H9 (cell line): ENCODE measurements at regions not wholly inside any gene's neighbourhood (a gene's known extent, or its start where the extent isn't known, plus 50 kb on each side); places are given as distances from the start of the nearest gene placed in this dataset.

Experiments
- DNase-seq: peaks from one replicate; pipeline ENCODE4 v3.0.0-alpha.2; 2017
- H2AFZ ChIP-seq: one replicate; pipeline ENCODE4 v1.6.1; 2013; ENCODE audit warnings: mild to moderate bottlenecking, low read length, control low read depth, moderate library complexity
- H2AK5ac ChIP-seq: 2 replicates; pipeline ENCODE4 v1.6.1; 2013; ENCODE audit warnings: low read length, control low read depth, mixed read lengths; ENCODE audit not compliant: insufficient read length
- H2BK120ac ChIP-seq: one replicate; pipeline ENCODE4 v1.6.1; 2013; ENCODE audit warnings: low read depth, mild to moderate bottlenecking, low read length, control low read depth, inconsistent platforms; ENCODE audit not compliant: poor library complexity, severe bottlenecking
- H2BK12ac ChIP-seq: 2 replicates; pipeline ENCODE4 v1.6.1; 2013; ENCODE audit warnings: low read length, control low read depth, mixed read lengths, low read depth; ENCODE audit not compliant: insufficient read length
- H2BK15ac ChIP-seq: 2 replicates; pipeline ENCODE4 v1.6.1; 2013; ENCODE audit warnings: low read depth, low read length, control low read depth
- H2BK20ac ChIP-seq: one replicate; pipeline ENCODE4 v1.6.1; 2013; ENCODE audit warnings: low read depth, mild to moderate bottlenecking, low read length, control low read depth, inconsistent platforms; ENCODE audit not compliant: poor library complexity, severe bottlenecking
- H2BK5ac ChIP-seq: 2 replicates; pipeline ENCODE4 v1.6.1; 2013; ENCODE audit warnings: low read length, control low read depth, mixed read lengths; ENCODE audit not compliant: insufficient read length
- H3K14ac ChIP-seq: 2 replicates; pipeline ENCODE4 v1.6.1; 2013; ENCODE audit warnings: low read length, control low read depth; ENCODE audit not compliant: insufficient read depth
- H3K18ac ChIP-seq: 2 replicates; pipeline ENCODE4 v1.6.1; 2013; ENCODE audit warnings: low read depth, mild to moderate bottlenecking, mixed read lengths, low read length, control low read depth; ENCODE audit not compliant: insufficient read length
- H3K23ac ChIP-seq: 2 replicates; pipeline ENCODE4 v1.6.1; 2013; ENCODE audit warnings: low read length, control low read depth, mixed read lengths, low read depth; ENCODE audit not compliant: insufficient read length
- H3K23me2 ChIP-seq: 2 replicates; pipeline ENCODE4 v1.6.1; 2013; ENCODE audit warnings: low read depth, mild to moderate bottlenecking, mixed read lengths, low read length, control low read depth; ENCODE audit not compliant: insufficient read length, poor library complexity, severe bottlenecking
- H3K27ac ChIP-seq: 2 replicates; pipeline ENCODE4 v1.5.1; 2013; ENCODE audit warnings: low read length, control low read depth, mixed read lengths, low read depth; ENCODE audit not compliant: insufficient read length
- H3K27me3 ChIP-seq: 2 replicates; pipeline ENCODE4 v1.6.1; 2013; ENCODE audit warnings: low read length, control low read depth, inconsistent platforms; ENCODE audit not compliant: insufficient read depth
- H3K4ac ChIP-seq: 2 replicates; pipeline ENCODE4 v1.6.1; 2013; ENCODE audit warnings: low read depth, mild to moderate bottlenecking, control low read depth, inconsistent platforms, low read length, moderate library complexity
- H3K4me1 ChIP-seq: 2 replicates; pipeline ENCODE4 v1.6.1; 2013; ENCODE audit warnings: low read length, control low read depth, inconsistent platforms; ENCODE audit not compliant: insufficient read depth
- H3K4me2 ChIP-seq: 2 replicates; pipeline ENCODE4 v1.6.1; 2013; ENCODE audit warnings: low read length, control low read depth, mixed read lengths; ENCODE audit not compliant: insufficient read length, insufficient read depth
- H3K56ac ChIP-seq: 2 replicates; pipeline ENCODE4 v1.6.1; 2013; ENCODE audit warnings: low read depth, mild to moderate bottlenecking, mixed read lengths, low read length, control low read depth; ENCODE audit not compliant: insufficient read length
- H3K79me1 ChIP-seq: 2 replicates; pipeline ENCODE4 v1.6.1; 2013; ENCODE audit warnings: low read depth, mild to moderate bottlenecking, moderate library complexity, low read length, control low read depth, inconsistent platforms; ENCODE audit not compliant: insufficient read depth, poor library complexity, severe bottlenecking
- H3K79me2 ChIP-seq: 2 replicates; pipeline ENCODE4 v1.6.1; 2013; ENCODE audit warnings: low read length, control low read depth, inconsistent platforms; ENCODE audit not compliant: insufficient read depth
- H3K9ac ChIP-seq: 2 replicates; pipeline ENCODE4 v1.6.1; 2013; ENCODE audit warnings: low read length, control low read depth, mixed read lengths; ENCODE audit not compliant: insufficient read length; ENCODE audit errors: extremely low read depth
- H3K9me3 ChIP-seq: one replicate; pipeline ENCODE4 v1.6.1; 2013; ENCODE audit warnings: low read depth, low read length, inconsistent platforms; ENCODE audit not compliant: control insufficient read depth
- H3T11ph ChIP-seq: one replicate; pipeline ENCODE4 v1.6.1; 2013; ENCODE audit warnings: mild to moderate bottlenecking, low read length, control low read depth, inconsistent platforms
- H4K20me1 ChIP-seq: one replicate; pipeline ENCODE4 v1.6.1; 2013; ENCODE audit not compliant: control insufficient read depth, insufficient read length, insufficient read depth
- H4K5ac ChIP-seq: 2 replicates; pipeline ENCODE4 v1.6.1; 2013; ENCODE audit warnings: low read depth, mild to moderate bottlenecking, mixed read lengths, low read length, control low read depth; ENCODE audit not compliant: insufficient read length
- H4K8ac ChIP-seq: replicated peaks from 2 replicates; pipeline ENCODE4 v1.6.1; 2013; ENCODE audit warnings: low read length, control low read depth, mixed read lengths, low read depth; ENCODE audit not compliant: insufficient read length
- H4K91ac ChIP-seq: 2 replicates; pipeline ENCODE4 v1.6.1; 2013; ENCODE audit warnings: low read depth, mild to moderate bottlenecking, moderate library complexity, mixed read lengths, low read length, control low read depth; ENCODE audit not compliant: insufficient read length
- H3K27ac Mint-ChIP-seq, 3 experiments: 2 replicates in 2 of 3; 3 replicates in 1 of 3; pipeline ENCODE4 v1.8.0; 2020 to 2021; ENCODE audit warnings: mixed read lengths in 3 of 3, mild to moderate bottlenecking in 1 of 3, moderate library complexity in 1 of 3
- H3K27me3 Mint-ChIP-seq: 2 replicates; pipeline ENCODE4 v1.8.0; 2021; ENCODE audit warnings: low read depth, mild to moderate bottlenecking, moderate library complexity, mixed read lengths
- H3K36me3 Mint-ChIP-seq, 3 experiments: 2 replicates in 2 of 3; 3 replicates in 1 of 3; pipeline ENCODE4 v1.8.0; 2020 to 2021; ENCODE audit warnings: low read depth in 3 of 3, mixed read lengths in 3 of 3; ENCODE audit not compliant: insufficient read depth in 1 of 3
- H3K4me1 Mint-ChIP-seq, 2 experiments: 2 replicates each; pipeline ENCODE4 v1.8.0; 2020; ENCODE audit warnings: mixed read lengths in 2 of 2
- H3K4me3 Mint-ChIP-seq, 2 experiments: 2 replicates in 1 of 2; 3 replicates in 1 of 2; pipeline ENCODE4 v1.8.0; 2020 to 2021; ENCODE audit warnings: mild to moderate bottlenecking in 2 of 2, mixed read lengths in 2 of 2, moderate library complexity in 1 of 2
- H3K9me3 Mint-ChIP-seq, 2 experiments: 2 replicates in 1 of 2; 3 replicates in 1 of 2; pipeline ENCODE4 v1.8.0; 2020; ENCODE audit warnings: mild to moderate bottlenecking in 2 of 2, mixed read lengths in 2 of 2, moderate library complexity in 1 of 2
- CTCF ChIP-seq: fragments of 200-600 bp; sonication (generic); conservative IDR thresholded peaks from 3 replicates; pipeline ENCODE4 v1.8.0; 2021; ENCODE audit warnings: antibody characterized with exemption, mild to moderate bottlenecking
- WGBS: extraction: QIAGEN DNeasy Blood & Tissue Kit; methylation state at CpG from one replicate; pipeline ENCODE4 v1.1.7; 2013; ENCODE audit warnings: missing lambda C conversion rate, low lambda C conversion rate, mixed read lengths; ENCODE audit not compliant: insufficient read length; ENCODE audit errors: extremely low coverage; 5-methylcytosine and 5-hydroxymethylcytosine counted together

- Histone ChIP-seq H3K4me2 (no peak overlapping the region), H4K91ac (no peak overlapping the region), H4K5ac (no peak overlapping the region), H3K18ac (no peak overlapping the region), H3K9ac (no peak overlapping the region), H2AK5ac (no peak overlapping the region), H2AFZ (no peak overlapping the region), H3T11ph (no peak overlapping the region), H3K23ac (no peak overlapping the region), H3K9me3 (no peaks in the 10 kb centered on the region), H4K20me1 (no peaks in the 10 kb centered on the region), H3K4ac (no peak overlapping the region), H2BK5ac (no peak overlapping the region), H2BK120ac (no peak overlapping the region), H2BK12ac (no peak overlapping the region), H2BK15ac (no peak overlapping the region), H3K27me3 (no peaks in the 10 kb centered on the region), H3K23me2 (no peaks in the 10 kb centered on the region), H3K27ac (no peak overlapping the region), H3K79me2 (no peaks in the 10 kb centered on the region), H2BK20ac (no peak overlapping the region), H3K79me1 (no peaks in the 10 kb centered on the region), H4K8ac (no peak overlapping the region), H3K14ac (no peak overlapping the region), H3K4me1 (no peaks in the 10 kb centered on the region), H3K56ac (no peak overlapping the region)
- H3K27me3 Mint-ChIP-seq = no peaks in the 10 kb centered on the region
- DNase-seq = no peak
- no peak for TF ChIP-seq CTCF
- no CpG with 5 or more reads among the region's 5 CpGs for WGBS
- no peaks in the 10 kb centered on the region for H3K36me3 Mint-ChIP-seq
- no peaks in the 10 kb centered on the region for H3K9me3 Mint-ChIP-seq
- no peak overlapping the region for H3K4me3 Mint-ChIP-seq
- H3K27ac Mint-ChIP-seq = no peak overlapping the region
- H3K4me1 Mint-ChIP-seq = no peaks in the 10 kb centered on the region
These were observed 80.8 kb upstream of the L3MBTL4 start for GRCh38 chr18:6495536-6495935.
